Tibial artery (tissue), 4 donors: ENCODE measurements at regions not wholly inside any gene's neighbourhood (a gene's known extent, or its start where the extent isn't known, plus 50 kb on each side); places are given as distances from the start of the nearest gene placed in this dataset.

Source experiments
- DNase-seq, 2 donors: peaks; one replicate each; pipeline ENCODE4 v3.0.0-alpha.2; 2019
- H3K27ac ChIP-seq, 2 donors: fragments of 200-600 bp; sonication (generic) in 1 of 2; 1 replicate in 1 of 2; 2 replicates in 1 of 2; pipeline ENCODE4 v1.5.1; 2018 to 2019; ENCODE audit warnings: mild to moderate bottlenecking in 1 of 2
- H3K27me3 ChIP-seq, 2 donors: fragments of 200-600 bp; sonication (generic) in 1 of 2; one replicate each; pipeline versions ENCODE4 v1.5.1 to v1.6.0; 2016 to 2019
- H3K36me3 ChIP-seq, 3 donors: fragments of 200-600 bp; sonication (generic) in 2 of 3; one replicate each; pipeline ENCODE4 v1.5.1; 2016 to 2019; ENCODE audit warnings: mild to moderate bottlenecking in 2 of 3
- H3K4me1 ChIP-seq, 4 donors: fragments of 200-600 bp; sonication (generic) in 2 of 4; 1 replicate in 3 of 4; 2 replicates in 1 of 4; pipeline ENCODE4 v1.5.1; 2016 to 2019
- H3K4me3 ChIP-seq, 2 donors: fragments of 200-600 bp; sonication (generic) in 1 of 2; 1 replicate in 1 of 2; 2 replicates in 1 of 2; pipeline ENCODE4 v1.5.1; 2018 to 2019; ENCODE audit warnings: mild to moderate bottlenecking in 2 of 2
- H3K9me3 ChIP-seq, 3 donors: fragments of 200-600 bp; sonication (generic) in 1 of 3; one replicate each; pipeline ENCODE4 v1.5.1; 2016 to 2019
- CTCF ChIP-seq, 2 experiments: fragments of 200-600 bp in 1 of 2; fragments of 450-650 bp in 1 of 2; IDR thresholded peaks; one replicate each; pipeline ENCODE4 v1.5.1; 2017 to 2019; ENCODE audit warnings: antibody characterized with exemption in 2 of 2, mild to moderate bottlenecking in 1 of 2, moderate library complexity in 1 of 2
- intact Hi-C: fragments of 100-400 bp; cut with DNase I; formaldehyde crosslinking; loops from one replicate; pipeline ENCODE4 v1.15.0; 2023; ENCODE audit warnings: low total_unique reads

GRCh38 chr13:59086147-59086546 is 1077.6 kb downstream of the DIAPH3 start:
- intact Hi-C loops, result no loop called here
- no peak overlapping the region for H3K4me3 ChIP-seq
- no peaks in the 10 kb centered on the region for H3K36me3 ChIP-seq
- no peak overlapping the region for H3K27ac ChIP-seq
- no peak for DNase-seq
- TF ChIP-seq CTCF (IDR thresholded peaks at IDR 0.05), result no peak
- H3K9me3 ChIP-seq, result peaks cover 0 to 3% (median 0%) of the 10 kb centered on the region in 3 donors
- no peaks in the 10 kb centered on the region for H3K27me3 ChIP-seq
- H3K4me1 ChIP-seq, result no peaks in the 10 kb centered on the region

- Histone ChIP-seq H3K36me3 (no peaks in the 10 kb centered on the region), H3K9me3 (peaks cover 0 to 3% (median 0%) of the 10 kb centered on the region in 3 donors), H3K27me3 (no peaks in the 10 kb centered on the region), H3K4me3 (no peak overlapping the region), H3K27ac (no peak overlapping the region), H3K4me1 (no peaks in the 10 kb centered on the region)
- TF ChIP-seq CTCF (IDR thresholded peaks at IDR 0.05), result no peak
- DNase-seq, result no peak
- intact Hi-C loops, result no loop called here
These were observed 1075.0 kb downstream of the DIAPH3 start for GRCh38 chr13:59088716-59089115.

GRCh38 chr13:59094181-59094580 is 1069.5 kb downstream of the DIAPH3 start:
- Histone ChIP-seq H3K9me3 (no peaks in the 10 kb centered on the region), H3K4me1 (no peaks in the 10 kb centered on the region), H3K36me3 (no peaks in the 10 kb centered on the region), H3K4me3 (no peak overlapping the region), H3K27me3 (no peaks in the 10 kb centered on the region), H3K27ac (no peak overlapping the region)
- intact Hi-C loops, result no loop called here
- TF ChIP-seq CTCF (IDR thresholded peaks at IDR 0.05), result no peak
- DNase-seq, result no peak

- no peak for TF ChIP-seq CTCF (IDR thresholded peaks at IDR 0.05)
- Histone ChIP-seq H3K9me3 (no peaks in the 10 kb centered on the region), H3K27me3 (no peaks in the 10 kb centered on the region), H3K4me3 (no peak overlapping the region), H3K36me3 (no peaks in the 10 kb centered on the region), H3K27ac (no peak overlapping the region), H3K4me1 (no peaks in the 10 kb centered on the region)
- intact Hi-C loops, result no loop called here
- no peak for DNase-seq
These were observed 1064.3 kb downstream of the DIAPH3 start for GRCh38 chr13:59099182-59099974.

GRCh38 chr13:59103004-59103768 is 1060.5 kb downstream of the DIAPH3 start:
- intact Hi-C loops, result no loop called here
- no peak overlapping the region for H3K27ac ChIP-seq
- no peak for TF ChIP-seq CTCF (IDR thresholded peaks at IDR 0.05)
- H3K36me3 ChIP-seq, result no peaks in the 10 kb centered on the region
- no peak overlapping the region for H3K4me3 ChIP-seq
- DNase-seq, result no peak
- no peaks in the 10 kb centered on the region for H3K9me3 ChIP-seq
- no peaks in the 10 kb centered on the region for H3K4me1 ChIP-seq
- H3K27me3 ChIP-seq, result no peaks in the 10 kb centered on the region
